ENCODE measurements at regions not wholly inside any gene's neighbourhood (a gene's known extent, or its start where the extent isn't known, plus 50 kb on each side); places are given as distances from the start of the nearest gene placed in this dataset.

DNA sequence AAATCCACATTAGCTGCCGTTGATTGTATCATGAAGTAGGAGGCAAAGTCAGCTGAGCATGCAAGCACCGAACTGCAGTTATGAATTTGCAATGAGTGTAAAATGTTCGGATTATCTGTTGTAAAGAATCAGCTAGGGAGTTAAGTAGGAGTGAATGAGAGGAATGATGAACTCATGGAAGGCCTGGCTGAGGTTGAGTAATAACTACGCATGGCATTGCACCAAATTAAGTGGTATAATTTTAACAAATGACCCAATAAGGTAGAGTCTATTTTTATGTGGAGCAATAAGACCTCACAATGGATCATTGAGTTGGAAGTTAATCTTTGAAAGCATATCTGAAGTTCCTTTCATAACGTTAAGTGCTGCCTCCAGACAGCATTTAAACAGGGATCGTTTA lies 288.2 kb upstream of the CHST9 start:
- no peak for DNase-seq (ENCODE audit: low spot score)

DNA sequence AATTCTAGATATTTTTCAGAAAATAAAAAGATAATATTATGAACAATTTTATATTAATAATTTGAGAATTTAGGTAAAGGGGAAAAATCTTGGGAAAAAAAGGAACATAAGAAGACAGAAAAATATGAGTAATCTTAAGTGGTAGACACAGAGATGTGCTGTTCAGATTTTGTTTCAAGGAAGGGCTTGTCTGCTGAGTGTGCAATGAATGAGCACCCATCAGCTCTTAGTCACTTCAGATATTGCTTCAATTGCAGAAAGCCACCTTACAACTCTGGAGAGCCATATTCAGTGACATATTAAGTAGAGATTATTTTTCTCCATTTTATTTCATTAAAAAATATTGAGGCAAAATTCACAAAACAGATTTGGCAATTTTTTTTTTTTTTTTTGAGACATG lies 282.0 kb upstream of the CHST9 start:
- no peak for DNase-seq (ENCODE audit: low spot score)

DNA sequence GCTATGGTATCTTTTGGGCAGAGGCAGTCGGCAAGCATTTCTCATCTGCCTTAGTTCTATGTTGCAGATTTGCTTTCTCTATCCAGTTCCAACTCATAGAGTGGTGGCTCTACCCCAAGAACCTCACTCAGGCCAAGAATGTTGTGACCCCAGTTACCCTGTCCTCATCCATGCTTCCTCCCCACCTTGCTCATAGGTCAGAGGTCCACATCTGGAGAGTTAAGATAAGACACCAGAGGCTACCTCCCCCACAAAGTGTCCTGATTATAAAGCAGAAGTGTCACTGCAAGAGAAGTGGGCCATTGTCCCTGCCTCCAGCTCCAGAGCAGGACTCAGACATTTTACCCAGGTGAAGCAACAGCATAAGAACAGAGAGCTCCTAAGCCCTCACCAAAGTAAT lies 276.8 kb upstream of the CHST9 start:
- no peak for DNase-seq (ENCODE audit: low spot score)

DNA sequence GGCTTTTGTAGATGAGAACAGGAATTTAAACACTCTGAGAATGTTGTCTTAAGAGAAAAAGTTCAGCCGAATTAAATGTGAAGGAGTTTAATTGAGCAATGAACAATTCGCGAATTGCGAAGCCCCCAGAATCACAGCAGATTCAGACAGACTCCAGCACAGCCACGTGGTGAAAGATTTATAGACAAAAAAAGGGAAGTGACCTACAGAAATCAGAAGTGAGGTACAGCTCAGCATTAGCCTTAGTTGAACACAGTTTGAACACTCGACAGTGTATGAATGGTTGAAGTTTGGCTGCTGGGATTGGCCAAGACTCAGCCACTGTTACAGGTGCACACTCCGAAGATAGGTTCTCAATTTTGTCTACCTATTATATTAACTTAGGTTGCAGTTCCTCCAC lies 264.0 kb upstream of the CHST9 start:
- no peak for DNase-seq (ENCODE audit: low spot score)

DNA sequence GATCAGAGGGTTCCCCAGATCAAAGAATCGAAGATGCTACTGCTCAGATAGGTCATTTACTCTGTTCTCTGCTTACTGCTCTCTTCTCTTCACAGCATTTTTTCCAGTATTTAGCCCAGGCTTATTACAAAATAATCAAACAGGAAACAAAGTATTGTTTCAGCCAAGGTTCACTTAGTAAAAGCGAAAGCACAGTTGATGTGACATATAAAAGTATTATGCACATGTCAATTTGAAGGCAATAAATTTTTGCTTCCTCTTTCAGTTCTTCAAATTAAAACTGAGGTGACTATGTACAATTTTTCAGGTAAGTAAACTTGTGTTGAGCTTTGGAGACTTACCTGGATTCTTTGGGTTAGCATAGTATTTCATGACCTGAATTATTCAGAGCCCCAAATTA lies 262.8 kb upstream of the CHST9 start:
- DNase-seq (ENCODE audit: low spot score), result no peak

DNA sequence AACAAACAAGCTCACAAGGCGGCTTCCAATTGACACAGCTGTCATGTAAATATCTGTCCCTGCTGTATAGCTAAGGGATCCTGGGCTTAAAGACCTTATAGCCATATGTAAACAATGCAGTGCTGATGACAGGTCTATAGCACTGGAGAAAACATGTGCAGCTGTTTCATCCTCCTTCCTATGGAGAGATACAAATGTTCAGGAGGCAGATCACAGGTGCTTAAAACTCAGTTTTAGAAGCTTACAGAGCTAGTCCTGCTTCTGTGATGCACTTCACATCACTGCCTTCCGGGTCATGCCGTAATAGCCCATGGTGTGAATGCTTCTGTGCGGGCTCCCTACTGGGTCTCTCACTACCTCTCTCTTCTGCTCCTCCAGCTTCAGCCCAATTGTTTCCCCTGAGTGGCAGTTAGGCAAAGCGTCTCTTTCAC lies 262.4 kb upstream of the CHST9 start:
- no peak for DNase-seq (ENCODE audit: low spot score)

DNA sequence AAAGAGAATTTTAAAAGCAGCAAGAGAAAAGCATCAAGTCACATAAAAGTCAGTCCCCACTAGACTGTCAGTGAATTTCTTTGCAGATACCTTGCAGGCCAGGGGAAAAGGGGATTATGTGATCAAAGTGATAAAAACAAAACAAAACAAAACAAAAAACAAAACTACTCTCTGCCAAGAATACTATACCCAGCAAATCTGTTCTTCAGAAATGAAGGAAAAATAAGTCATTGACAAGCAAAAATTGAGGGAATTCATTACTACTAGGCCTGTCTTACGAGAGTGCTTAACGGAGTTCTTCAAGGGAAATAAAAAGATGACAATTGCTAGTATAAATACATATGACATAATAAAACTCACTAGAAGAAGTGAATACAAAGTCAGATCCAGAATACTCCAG lies 245.5 kb upstream of the CHST9 start:
- DNase-seq (ENCODE audit: low spot score), result no peak

DNA sequence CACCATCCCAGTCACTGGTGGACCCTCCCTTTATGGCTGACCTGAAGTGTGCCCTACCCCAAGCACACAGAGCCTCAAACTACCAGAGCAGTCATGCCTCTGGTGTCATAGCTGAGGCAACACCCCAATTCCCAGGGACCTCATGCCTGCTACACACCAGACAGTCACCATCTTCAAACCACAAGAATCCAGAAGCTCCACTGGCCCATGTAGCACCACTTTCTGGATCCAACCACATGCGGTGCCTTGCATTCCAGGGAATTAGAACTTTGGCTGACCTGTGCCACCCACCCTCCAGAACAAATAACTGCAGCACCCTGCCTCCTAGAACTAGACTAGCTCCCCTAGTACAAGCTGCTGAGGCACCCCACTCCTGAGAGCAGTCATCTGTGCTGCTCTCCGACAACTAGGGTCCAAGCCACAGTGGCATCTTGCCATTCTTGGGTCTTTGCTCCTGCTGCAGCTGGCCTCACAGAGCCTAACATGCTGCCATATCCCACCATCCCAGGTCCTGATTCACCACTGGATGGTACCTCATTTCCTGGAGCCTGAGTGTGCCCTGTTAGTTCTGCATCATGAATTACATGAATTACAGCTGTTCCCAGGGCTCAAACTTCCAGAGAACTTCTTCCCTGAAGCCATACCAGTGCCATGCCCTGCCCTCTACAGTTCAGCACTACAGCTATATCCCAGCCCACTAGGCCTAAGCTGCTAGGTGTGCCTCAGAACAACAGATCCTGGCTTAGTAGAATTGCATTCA lies 243.8 kb upstream of the CHST9 start:
- DNase-seq (ENCODE audit: low spot score), result no peak

DNA sequence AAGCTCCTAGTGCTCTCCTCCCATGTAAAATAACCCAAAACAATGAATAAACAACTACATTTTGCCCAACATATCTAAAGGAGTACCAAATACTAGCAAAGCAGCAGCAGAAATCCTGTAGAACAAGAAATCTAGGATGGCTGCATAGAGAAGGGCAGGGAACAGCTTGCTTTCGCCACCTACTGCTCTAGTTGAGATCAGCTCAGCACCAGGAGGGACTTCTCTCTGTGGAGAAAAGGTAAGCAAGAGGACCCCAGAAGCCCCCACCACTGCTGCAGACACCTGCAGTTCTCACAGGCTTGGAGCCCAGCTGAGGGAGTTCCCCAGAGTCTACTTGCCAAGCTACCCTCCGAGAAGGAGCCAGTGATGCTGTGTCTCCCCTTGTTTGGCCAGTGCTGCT lies 243.0 kb upstream of the CHST9 start:
- DNase-seq (ENCODE audit: low spot score), result no peak

DNA sequence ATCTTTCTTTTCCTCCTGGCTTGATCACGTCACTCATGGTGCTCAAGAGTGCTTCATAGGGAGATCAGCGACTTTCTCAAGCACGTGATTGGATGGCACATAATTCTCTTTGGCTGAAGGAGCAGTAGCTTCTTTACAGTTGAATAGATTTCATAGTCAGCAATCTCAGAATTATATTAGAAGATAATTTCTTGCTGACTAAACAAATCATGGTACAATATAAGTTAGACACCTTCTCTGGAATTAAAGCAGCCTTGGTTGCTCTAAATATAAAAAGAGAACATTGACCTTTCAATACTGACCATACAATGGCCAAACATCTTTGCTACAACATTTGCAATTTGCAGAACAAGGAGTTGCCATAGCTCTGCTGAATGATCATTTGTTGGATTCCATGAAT lies 238.5 kb upstream of the CHST9 start:
- no peak for DNase-seq (ENCODE audit: low spot score)

DNA sequence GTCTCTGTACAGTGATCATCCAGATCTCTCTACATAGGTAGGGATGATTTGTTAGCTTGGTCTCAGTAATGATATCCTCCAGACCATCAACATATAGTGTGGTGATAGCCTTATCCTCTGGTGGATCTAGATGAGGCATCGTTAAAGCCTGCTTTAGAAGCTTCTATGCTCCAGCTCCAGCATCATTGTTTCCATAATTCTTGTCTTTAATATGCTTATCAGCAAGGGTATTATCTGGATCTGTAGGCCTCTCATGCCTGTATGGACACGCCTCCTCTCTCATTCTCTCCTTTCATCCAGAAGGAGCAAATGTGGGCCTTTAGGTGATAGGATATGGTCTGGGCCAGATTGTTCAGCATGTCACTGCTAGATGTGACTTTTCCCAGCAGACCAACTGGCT lies 234.5 kb upstream of the CHST9 start:
- DNase-seq (ENCODE audit: low spot score), result no peak

DNA sequence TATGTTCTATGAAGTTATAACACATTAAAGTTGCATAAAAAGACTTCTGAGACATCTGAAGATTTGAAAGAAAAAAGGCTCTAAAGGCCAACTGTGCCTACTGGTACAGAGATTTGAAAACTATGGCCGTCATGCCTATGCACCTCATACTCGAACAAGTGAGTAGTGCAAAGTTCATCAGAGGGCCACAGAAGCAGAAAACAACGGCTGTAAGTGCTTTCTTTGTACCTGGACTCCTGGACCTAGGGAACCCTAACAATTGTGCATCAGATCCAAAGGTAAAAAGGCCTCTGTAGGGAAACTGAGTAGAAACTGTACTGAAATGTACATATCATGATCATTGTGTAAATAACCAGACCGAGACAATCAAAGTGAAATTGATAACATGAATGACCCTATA lies 230.4 kb upstream of the CHST9 start:
- no peak for DNase-seq (ENCODE audit: low spot score)

DNA sequence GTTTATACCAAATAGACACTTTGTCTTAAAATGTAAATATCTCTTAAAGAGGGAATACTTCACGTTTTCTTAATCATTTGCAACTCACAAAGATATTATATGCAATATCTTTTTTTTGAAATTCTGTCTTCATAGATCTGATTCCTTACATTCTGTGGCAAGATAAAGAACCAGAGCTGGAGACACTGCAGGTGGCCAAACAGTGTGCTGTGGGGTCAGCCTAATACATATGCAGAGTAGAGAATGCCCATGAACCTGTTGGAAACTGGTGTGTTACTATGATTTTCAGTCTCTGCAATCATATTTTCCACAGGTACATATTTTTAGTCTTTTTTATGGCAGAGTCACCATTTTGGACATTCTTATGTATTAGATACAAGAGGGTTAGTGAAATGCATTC lies 229.6 kb upstream of the CHST9 start:
- DNase-seq (ENCODE audit: low spot score), result no peak

DNA sequence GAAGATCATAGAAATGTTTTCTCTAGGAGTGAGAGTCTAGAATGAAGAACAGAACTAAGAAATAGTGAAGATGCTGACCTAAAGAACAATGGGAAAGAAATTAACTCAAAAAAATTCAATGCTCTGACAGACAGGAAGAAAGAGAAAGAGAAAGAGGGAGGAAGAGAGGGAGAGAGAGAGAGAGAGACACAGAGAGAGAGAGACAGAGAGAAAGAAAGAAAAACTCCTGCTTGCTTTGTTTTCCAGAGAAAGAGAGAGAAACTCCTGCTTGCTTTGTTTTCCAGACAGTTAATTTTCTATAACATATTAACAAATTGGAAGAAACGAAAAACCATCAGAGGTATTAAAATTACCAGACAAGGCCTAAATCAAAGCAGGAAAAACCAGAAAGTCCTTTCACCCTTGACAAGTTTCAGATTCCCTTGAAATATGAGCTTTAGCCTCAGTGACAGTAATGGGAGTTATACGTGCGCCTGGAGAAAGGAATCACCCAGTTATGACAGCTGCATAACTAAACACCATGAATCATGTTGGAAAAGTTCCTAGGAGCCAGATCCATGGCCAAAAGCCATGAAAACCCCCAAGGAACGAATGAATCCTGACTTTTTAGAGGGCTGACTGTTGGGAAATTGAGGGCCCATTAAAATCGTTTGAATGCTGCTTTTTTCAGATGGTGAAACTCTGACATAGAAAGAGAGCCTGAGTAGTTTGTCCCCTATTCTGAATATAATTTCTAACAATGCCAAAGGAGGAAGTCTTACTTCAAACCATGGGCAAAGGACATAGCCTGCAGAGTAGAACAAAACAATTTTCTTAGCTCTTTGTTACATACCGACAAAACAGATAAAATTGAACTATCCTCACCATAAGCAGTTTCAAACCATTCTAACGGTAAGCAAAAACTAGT lies 228.6 kb upstream of the CHST9 start:
- no peak for DNase-seq (ENCODE audit: low spot score)

DNA sequence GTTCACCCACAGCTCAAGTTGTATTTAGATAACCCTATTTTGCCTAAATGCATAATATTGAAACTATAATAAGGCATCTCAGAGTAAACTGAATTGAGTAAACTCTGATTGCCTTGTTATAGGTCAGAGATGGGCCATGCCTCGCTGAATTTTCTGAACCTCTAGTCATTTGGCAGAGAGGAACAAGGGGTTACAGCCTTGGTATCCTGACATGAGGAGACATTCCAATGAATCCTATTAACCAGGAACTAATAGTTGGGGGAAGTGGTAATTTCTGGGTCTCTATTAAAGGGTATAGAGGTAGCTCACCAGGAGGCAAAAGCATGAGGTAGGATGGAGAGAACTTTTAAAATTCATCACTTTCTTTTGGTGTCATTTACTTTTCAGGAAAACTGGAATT lies 227.4 kb upstream of the CHST9 start:
- no peak for DNase-seq (ENCODE audit: low spot score)

DNA sequence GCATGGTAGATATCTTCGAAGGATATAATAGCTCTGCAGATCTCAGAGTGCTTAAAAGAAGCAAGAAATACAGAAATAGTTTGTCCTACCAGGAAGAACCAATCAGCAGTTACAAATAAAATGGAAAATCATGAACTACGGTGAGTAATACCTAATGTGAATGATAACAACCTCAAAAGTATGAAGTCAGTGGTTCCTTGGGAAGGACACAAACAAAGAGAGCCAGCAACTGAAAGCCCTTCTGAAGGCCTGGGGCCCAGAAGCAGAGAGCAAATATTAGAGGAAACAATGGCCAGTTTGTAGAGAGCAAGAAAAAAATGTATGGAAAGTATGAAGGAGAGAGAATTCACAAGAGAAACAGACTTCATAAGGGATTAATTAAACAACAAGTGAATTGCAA lies 226.8 kb upstream of the CHST9 start:
- no peak for DNase-seq (ENCODE audit: low spot score)

DNA sequence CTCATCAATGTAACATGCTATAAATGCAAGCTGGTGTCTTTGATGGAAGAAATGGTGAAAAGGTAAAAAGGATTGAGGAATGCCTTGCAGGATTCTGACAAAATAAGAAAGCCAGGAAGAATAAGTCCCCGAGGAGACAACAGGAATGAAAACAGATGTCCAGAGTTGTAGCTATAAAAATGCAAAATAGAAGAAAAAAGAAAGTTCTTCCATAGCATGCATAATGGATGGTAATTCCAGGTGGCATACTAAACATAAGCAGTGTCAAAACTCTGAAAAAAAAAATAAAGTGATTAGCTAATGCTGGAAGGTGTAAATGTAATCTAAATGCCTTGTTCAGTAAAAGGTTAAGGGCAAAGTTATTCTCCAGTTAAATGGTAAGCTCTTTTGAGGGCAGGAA lies 225.9 kb upstream of the CHST9 start:
- DNase-seq (ENCODE audit: low spot score), result no peak

DNA sequence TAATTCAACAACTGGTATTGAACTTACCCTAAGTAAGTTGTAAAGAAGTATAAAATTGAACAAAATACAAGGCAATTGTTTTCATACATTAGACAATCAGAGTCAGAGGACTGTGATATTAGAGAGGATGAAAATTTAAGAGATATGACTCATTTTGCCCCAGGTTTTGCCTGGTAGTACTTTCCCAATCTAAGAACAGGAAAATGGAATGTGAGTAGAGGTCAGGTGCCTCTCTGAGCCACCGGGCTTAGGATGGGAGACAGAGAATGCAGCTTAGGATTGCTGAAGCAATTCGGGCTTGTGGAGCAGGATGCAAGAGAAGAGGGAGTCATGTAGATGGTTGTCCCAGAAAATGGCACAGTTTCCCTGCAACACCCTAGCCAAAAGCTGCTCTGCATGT lies 219.7 kb upstream of the CHST9 start:
- DNase-seq (ENCODE audit: low spot score), result no peak

DNA sequence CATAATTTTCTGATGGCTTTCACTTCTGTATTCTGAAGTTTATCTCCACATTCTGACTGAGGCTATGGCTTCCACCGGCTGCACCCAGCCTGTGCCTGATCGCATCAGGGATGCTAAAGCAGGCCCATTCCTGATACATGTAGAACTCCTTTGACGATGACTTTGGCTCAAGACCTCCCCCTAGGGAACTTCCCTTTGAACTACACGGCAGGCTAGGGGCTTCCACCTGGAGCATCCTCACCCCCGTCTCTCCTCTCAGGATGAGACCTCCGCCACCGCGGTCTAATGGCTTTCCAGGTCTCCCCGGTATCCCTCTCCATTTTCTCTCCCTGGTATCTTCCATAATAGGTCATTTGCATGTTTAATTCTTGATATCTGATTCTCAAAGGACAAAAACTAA lies 214.9 kb upstream of the CHST9 start:
- no peak for DNase-seq (ENCODE audit: low spot score)

DNA sequence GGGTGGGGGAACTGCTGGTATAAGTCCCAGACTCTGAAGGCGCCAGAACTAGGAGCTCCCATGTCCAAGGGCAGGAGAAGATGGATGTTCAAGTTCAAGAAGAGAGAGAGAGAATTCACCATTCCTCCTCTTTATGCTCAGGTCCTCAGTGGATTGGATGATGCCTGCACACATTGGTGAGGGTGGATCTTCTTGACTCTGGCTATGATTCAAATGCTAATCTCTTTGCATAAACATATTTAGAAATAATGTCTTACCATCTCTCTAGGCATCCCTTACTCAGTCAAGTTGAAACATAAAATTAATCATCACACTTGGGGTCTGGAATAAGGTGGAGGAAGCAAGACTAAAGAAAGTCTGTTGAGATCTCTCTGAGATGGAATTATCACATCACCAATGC lies 210.6 kb upstream of the CHST9 start:
- no peak for DNase-seq (ENCODE audit: low spot score)

DNA sequence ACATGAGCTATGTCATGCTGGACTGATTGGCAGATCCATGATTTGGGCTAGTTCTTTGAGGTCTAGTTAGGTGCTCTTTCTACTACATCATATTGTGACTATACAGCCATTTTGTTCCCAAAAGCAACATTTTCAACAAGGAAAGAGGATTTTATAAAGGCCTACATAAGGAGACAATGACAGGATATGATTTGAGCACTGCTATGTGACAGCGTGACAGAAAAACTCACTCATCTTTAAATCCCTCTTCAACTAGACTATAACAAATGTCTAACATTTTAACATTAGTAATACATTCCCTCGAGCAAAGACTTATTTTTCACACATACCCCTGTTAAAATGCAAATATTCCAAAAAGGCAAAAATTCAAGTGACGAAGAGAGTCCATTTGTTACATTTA lies 209.6 kb upstream of the CHST9 start:
- no peak for DNase-seq (ENCODE audit: low spot score)

DNA sequence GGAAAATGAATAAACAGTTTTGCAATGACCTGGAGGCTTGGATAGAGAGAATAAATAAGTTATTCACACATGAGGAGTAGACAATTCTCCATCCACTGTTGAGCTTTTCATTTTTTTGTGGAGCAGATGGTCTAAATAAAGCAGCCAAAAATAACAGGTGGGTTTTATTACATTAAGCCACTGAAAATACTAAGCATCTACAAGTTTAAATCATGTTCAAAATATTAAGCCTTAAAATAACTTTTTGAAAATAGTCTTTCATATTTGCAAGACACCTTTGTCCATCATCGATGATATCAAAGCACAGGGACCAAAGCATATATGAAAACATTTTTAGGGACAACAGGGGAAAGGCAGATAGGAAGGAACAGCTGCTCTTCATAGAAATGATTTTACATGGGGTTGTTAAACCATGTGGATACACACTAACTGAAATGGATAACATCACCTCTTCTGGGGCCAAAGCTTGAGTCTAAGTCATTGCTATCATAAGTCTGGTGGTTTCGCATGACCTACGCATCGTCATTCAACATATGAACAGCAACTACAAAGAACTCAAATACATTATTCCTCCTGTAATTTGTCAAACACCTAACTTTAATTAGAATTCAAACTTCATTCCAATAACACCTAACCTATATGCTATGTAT lies 197.6 kb upstream of the CHST9 start:
- DNase-seq (ENCODE audit: low spot score), result no peak

DNA sequence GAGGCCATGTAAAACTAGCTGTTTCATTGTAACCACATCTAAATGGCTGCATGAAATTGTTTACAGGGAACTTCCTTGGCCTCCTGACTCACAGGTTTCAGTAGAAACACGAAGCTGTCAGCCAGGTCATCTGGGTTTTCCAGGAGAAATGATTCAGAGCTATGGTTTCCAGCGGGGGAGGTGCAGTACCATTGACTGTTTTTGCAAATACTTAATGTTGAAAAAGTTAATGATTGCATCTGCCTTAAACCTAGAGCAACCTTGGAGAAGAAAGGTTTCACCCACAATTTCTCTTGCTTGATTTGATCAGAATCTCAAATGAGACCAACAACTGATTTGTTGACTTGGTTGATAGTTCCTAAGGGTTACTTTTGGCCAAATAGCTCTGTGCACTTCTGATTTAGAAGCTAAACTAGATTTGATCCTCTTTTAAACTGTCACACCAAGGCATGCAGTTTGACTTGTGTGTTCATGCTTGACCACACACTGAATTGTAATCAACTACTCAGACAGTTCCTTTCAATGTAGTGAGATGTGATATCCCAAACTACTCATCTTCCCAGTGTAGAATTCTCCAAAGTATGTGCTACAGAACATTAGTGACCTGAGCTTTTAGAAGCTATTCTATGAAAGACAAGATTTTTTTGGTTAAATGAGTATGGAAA lies 193.5 kb upstream of the CHST9 start:
- DNase-seq (ENCODE audit: low spot score), result no peak

All from D341Med (cell line).